PC-9 (cell line): ENCODE measurements at regions not wholly inside any gene's neighbourhood (a gene's known extent, or its start where the extent isn't known, plus 50 kb on each side); places are given as distances from the start of the nearest gene placed in this dataset.

Experiments
- EZH2 ChIP-seq: fragments of 200-600 bp; sonication (generic); IDR thresholded peaks from 2 replicates; pipeline ENCODE4 v1.8.0; 2017; ENCODE audit warnings: antibody characterized with exemption, low read depth
- TF ChIP-seq, protein P1 (sequence below): fragments of 200-600 bp; sonication (generic); conservative IDR thresholded peaks from 2 replicates; pipeline ENCODE4 v1.6.1; 2017; ENCODE audit warnings: mixed run types, antibody characterized with exemption, mild to moderate bottlenecking, moderate library complexity

DNA sequence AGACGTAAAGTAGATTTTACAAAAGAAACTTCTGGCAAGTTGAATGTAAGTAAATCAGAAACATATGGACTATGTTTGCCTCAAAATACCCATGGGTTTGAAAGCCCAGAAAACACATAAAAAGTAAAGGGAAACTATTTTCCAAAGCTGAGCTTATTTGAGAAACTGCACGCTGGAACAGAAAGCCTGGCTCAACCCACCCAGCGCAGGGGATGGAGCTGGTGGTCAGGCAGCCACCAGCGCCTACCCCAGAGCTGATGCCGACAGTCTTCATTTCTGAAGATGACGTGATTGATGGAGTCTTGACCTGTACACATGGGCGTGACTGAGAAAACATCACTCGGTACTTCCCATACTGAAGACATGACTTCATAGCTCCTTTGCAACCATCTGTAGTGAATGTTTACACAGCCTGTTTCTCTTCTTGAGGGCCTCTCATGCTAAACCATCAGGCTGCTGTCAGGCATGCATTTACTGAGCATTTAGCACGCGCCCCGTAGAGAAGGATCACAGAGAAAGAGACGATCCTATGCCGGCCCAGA is 232.6 kb upstream of the AUTS2 start:
- TF ChIP-seq, protein P1, sequence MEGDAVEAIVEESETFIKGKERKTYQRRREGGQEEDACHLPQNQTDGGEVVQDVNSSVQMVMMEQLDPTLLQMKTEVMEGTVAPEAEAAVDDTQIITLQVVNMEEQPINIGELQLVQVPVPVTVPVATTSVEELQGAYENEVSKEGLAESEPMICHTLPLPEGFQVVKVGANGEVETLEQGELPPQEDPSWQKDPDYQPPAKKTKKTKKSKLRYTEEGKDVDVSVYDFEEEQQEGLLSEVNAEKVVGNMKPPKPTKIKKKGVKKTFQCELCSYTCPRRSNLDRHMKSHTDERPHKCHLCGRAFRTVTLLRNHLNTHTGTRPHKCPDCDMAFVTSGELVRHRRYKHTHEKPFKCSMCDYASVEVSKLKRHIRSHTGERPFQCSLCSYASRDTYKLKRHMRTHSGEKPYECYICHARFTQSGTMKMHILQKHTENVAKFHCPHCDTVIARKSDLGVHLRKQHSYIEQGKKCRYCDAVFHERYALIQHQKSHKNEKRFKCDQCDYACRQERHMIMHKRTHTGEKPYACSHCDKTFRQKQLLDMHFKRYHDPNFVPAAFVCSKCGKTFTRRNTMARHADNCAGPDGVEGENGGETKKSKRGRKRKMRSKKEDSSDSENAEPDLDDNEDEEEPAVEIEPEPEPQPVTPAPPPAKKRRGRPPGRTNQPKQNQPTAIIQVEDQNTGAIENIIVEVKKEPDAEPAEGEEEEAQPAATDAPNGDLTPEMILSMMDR = no peak
- no peak for TF ChIP-seq EZH2
